H1 (cell line): ENCODE measurements at regions not wholly inside any gene's neighbourhood (a gene's known extent, or its start where the extent isn't known, plus 50 kb on each side); places are given as distances from the start of the nearest gene placed in this dataset.

Experiments used
- CTCF ChIA-PET: fragments of 300-600 bp; sonication (Branson Sonifier 250); formaldehyde crosslinking; loops from one replicate; lab custom pipeline; 2021; ENCODE audit not compliant: partially characterized antibody; lab: Charles Lee
- POLR2A ChIA-PET: fragments of 300-600 bp; sonication (Branson Sonifier 250); formaldehyde crosslinking; loops from one replicate; lab custom pipeline; 2021; ENCODE audit warnings: inconsistent platforms; ENCODE audit not compliant: partially characterized antibody; lab: Charles Lee
- DNase-seq, 2 experiments: peaks; one replicate each; pipeline versions ENCODE4 v3.0.0 to v3.0.0-alpha.2; 2010 to 2022; ENCODE audit warnings: low spot score in 2 of 2, low read depth in 1 of 2, mixed read lengths in 1 of 2
- FAIRE-seq: peaks from 2 replicates; lab custom pipeline; 2011; peaks lifted over from hg19 to GRCh38; lab: Jason Lieb, UNC
- H2AFZ ChIP-seq: 2 replicates; pipeline ENCODE4 v1.8.1; 2012; ENCODE audit warnings: low read length, inconsistent platforms
- H2AK5ac ChIP-seq: 2 replicates; pipeline ENCODE4 v1.6.1; 2013; ENCODE audit warnings: low read depth, low read length
- H2BK120ac ChIP-seq: replicated peaks from 2 replicates; pipeline ENCODE3; 2013; ENCODE audit warnings: low read depth, low read length, inconsistent platforms
- H2BK12ac ChIP-seq: 2 replicates; pipeline ENCODE4 v1.6.1; 2013; ENCODE audit warnings: low read depth, low read length
- H2BK15ac ChIP-seq: 2 replicates; pipeline ENCODE4 v1.6.1; 2013; ENCODE audit warnings: low read length
- H2BK20ac ChIP-seq: 2 replicates; pipeline ENCODE4 v1.6.1; 2013; ENCODE audit warnings: low read length
- H2BK5ac ChIP-seq: 2 replicates; pipeline ENCODE4 v1.6.1; 2013; ENCODE audit warnings: low read depth, low read length
- H3K14ac ChIP-seq: 2 replicates; pipeline ENCODE4 v1.6.1; 2013; ENCODE audit warnings: inconsistent platforms; ENCODE audit not compliant: insufficient read length
- H3K18ac ChIP-seq: 2 replicates; pipeline ENCODE4 v1.6.1; 2013; ENCODE audit warnings: low read length; ENCODE audit errors: extremely low read depth
- H3K23ac ChIP-seq: 2 replicates; pipeline ENCODE4 v1.6.1; 2013; ENCODE audit warnings: inconsistent platforms; ENCODE audit not compliant: insufficient read length
- H3K23me2 ChIP-seq: 2 replicates; pipeline ENCODE4 v1.6.1; 2013; ENCODE audit warnings: low read depth, low read length
- H3K27ac ChIP-seq: 2 replicates; pipeline ENCODE4 v1.6.1; 2011; ENCODE audit warnings: low read depth, low read length, inconsistent platforms
- H3K27me3 ChIP-seq, 4 experiments: replicated peaks in 1 of 4; 1 replicate in 1 of 4; 2 replicates in 3 of 4; pipeline versions ENCODE4 v1.6.1 to v1.8.1; 2011 to 2013; ENCODE audit warnings: low read length in 3 of 4, mild to moderate bottlenecking in 3 of 4, inconsistent platforms in 2 of 4, mixed read lengths in 2 of 4, moderate library complexity in 1 of 4; ENCODE audit not compliant: control insufficient read depth in 3 of 4, insufficient read depth in 3 of 4; ENCODE audit errors: extremely low read depth in 1 of 4
- H3K36me3 ChIP-seq, 4 experiments: 2 replicates each; pipeline versions ENCODE4 v1.6.1 to v1.8.1; 2011 to 2013; ENCODE audit warnings: mild to moderate bottlenecking in 4 of 4, low read length in 3 of 4, moderate library complexity in 2 of 4, control low read depth in 1 of 4, inconsistent platforms in 1 of 4; ENCODE audit not compliant: insufficient read depth in 4 of 4, control insufficient read depth in 2 of 4
- H3K4ac ChIP-seq: replicated peaks from 2 replicates; pipeline ENCODE3; 2013; ENCODE audit warnings: low read length, low read depth, mixed read lengths, inconsistent platforms; ENCODE audit not compliant: insufficient read length
- H3K4me1 ChIP-seq, 4 experiments: replicated peaks in 1 of 4; 1 replicate in 1 of 4; 2 replicates in 3 of 4; pipeline versions ENCODE4 v1.6.1 to v1.8.1; 2011 to 2013; ENCODE audit warnings: low read length in 3 of 4, inconsistent platforms in 2 of 4, mixed read lengths in 1 of 4; ENCODE audit not compliant: insufficient read depth in 4 of 4, control insufficient read depth in 3 of 4
- H3K4me2 ChIP-seq, 2 experiments: 2 replicates each; pipeline versions ENCODE4 v1.6.1 to v1.8.1; 2011 to 2013; ENCODE audit warnings: low read depth in 2 of 2, low read length in 2 of 2, control low read depth in 1 of 2, inconsistent platforms in 1 of 2, mild to moderate bottlenecking in 1 of 2; ENCODE audit not compliant: insufficient read depth in 1 of 2
- H3K4me3 ChIP-seq, 4 experiments: fragments of 200-600, 300-600 bp in 1 of 4; sonication (generic), shearing (Covaris generic), sonication (Bioruptor Twin) in 1 of 4; 2 replicates each; pipeline versions ENCODE4 v1.5.1 to v1.8.1; 2011 to 2016; ENCODE audit warnings: low read length in 4 of 4, low read depth in 3 of 4, control low read depth in 2 of 4, inconsistent platforms in 2 of 4, mild to moderate bottlenecking in 2 of 4, mixed read lengths in 1 of 4, moderate library complexity in 1 of 4; ENCODE audit not compliant: insufficient read depth in 2 of 4; ENCODE audit errors: extremely low read depth in 1 of 4
- H3K56ac ChIP-seq: replicated peaks from 2 replicates; pipeline ENCODE3; 2013; ENCODE audit warnings: low read depth, mild to moderate bottlenecking, mixed read lengths, low read length, inconsistent platforms; ENCODE audit not compliant: insufficient read length
- H3K79me1 ChIP-seq: 2 replicates; pipeline ENCODE4 v1.6.1; 2013; ENCODE audit warnings: low read depth, low read length, control low read depth
- H3K79me2 ChIP-seq, 2 experiments: 2 replicates each; pipeline versions ENCODE4 v1.6.1 to v1.8.1; 2012 to 2013; ENCODE audit warnings: low read length in 2 of 2, mild to moderate bottlenecking in 2 of 2, inconsistent platforms in 1 of 2; ENCODE audit not compliant: insufficient read depth in 2 of 2, control insufficient read depth in 1 of 2
- H3K9ac ChIP-seq, 4 experiments: replicated peaks in 1 of 4; 1 replicate in 1 of 4; 2 replicates in 3 of 4; pipeline versions ENCODE4 v1.6.1 to v1.8.1; 2011 to 2013; ENCODE audit warnings: low read depth in 3 of 4, low read length in 3 of 4, control low read depth in 2 of 4, mild to moderate bottlenecking in 2 of 4, moderate library complexity in 2 of 4, inconsistent platforms in 1 of 4; ENCODE audit errors: extremely low read depth in 1 of 4
- H3K9me3 ChIP-seq, 2 experiments: 2 replicates each; pipeline versions ENCODE4 v1.6.1 to v1.8.1; 2012 to 2013; ENCODE audit warnings: mild to moderate bottlenecking in 2 of 2, moderate library complexity in 2 of 2, control low read depth in 1 of 2, inconsistent platforms in 1 of 2, low read depth in 1 of 2, low read length in 1 of 2, mixed read lengths in 1 of 2; ENCODE audit not compliant: insufficient read depth in 2 of 2
- H4K20me1 ChIP-seq, 2 experiments: replicated peaks in 1 of 2; 2 replicates each; pipeline versions ENCODE3 to v1.8.1; 2011 to 2013; ENCODE audit warnings: inconsistent platforms in 2 of 2, low read length in 2 of 2, mild to moderate bottlenecking in 1 of 2; ENCODE audit not compliant: insufficient read depth in 2 of 2, control insufficient read depth in 1 of 2
- H4K5ac ChIP-seq: 2 replicates; pipeline ENCODE4 v1.6.1; 2013; ENCODE audit warnings: low read length, low read depth, mixed read lengths, inconsistent platforms; ENCODE audit not compliant: insufficient read length
- H4K8ac ChIP-seq: 2 replicates; pipeline ENCODE4 v1.8.0; 2013; ENCODE audit warnings: mild to moderate bottlenecking, moderate library complexity, low read length, inconsistent platforms; ENCODE audit not compliant: insufficient read depth; ENCODE audit errors: extremely low read depth
- H4K91ac ChIP-seq: replicated peaks from 2 replicates; pipeline ENCODE3; 2013; ENCODE audit warnings: low read length, mixed read lengths, inconsistent platforms; ENCODE audit not compliant: insufficient read length
- ASH2L ChIP-seq: fragments of 200-600, 300-600 bp; sonication (generic); IDR thresholded peaks from one replicate; pipeline ENCODE4 v1.7.1; 2017; ENCODE audit warnings: low read length
- BRCA1 ChIP-seq: IDR thresholded peaks from 2 replicates; pipeline ENCODE4 v1.6.1; 2012; ENCODE audit warnings: low read depth, low read length, improper control_type of control experiment
- CBX5 ChIP-seq: fragments of 300-800, 300-1000 bp; sonication (generic); IDR thresholded peaks from 2 replicates; pipeline ENCODE4 v1.7.1; 2016; ENCODE audit warnings: antibody characterized with exemption, low read length, low read depth
- NRF1 ChIP-seq: IDR thresholded peaks from 2 replicates; pipeline ENCODE4 v1.6.1; 2011; ENCODE audit warnings: mild to moderate bottlenecking, low read depth, low read length, improper control_type of control experiment
- POU5F1 ChIP-seq: IDR thresholded peaks from 2 replicates; pipeline ENCODE4 v1.6.1; 2011; ENCODE audit warnings: low read depth, mild to moderate bottlenecking, low read length, moderate library complexity
- RBBP5 ChIP-seq: IDR thresholded peaks from 2 replicates; pipeline ENCODE4 v1.7.1; 2012; ENCODE audit warnings: low read depth, mild to moderate bottlenecking, inconsistent platforms, low read length, moderate library complexity, borderline replicate concordance
- SIN3A ChIP-seq, 2 experiments: IDR thresholded peaks in 1 of 2; conservative IDR thresholded peaks in 1 of 2; 2 replicates each; pipeline ENCODE4 v1.6.1; 2011 to 2012; ENCODE audit warnings: low read length in 2 of 2, improper control_type of control experiment in 1 of 2, low read depth in 1 of 2, mild to moderate bottlenecking in 1 of 2
- SIRT6 ChIP-seq: IDR thresholded peaks from one replicate; pipeline ENCODE4 v1.7.1; 2012; ENCODE audit warnings: low read length, inconsistent platforms
- SP1 ChIP-seq: IDR thresholded peaks from 2 replicates; pipeline ENCODE4 v1.6.1; 2011; ENCODE audit warnings: low read depth, low read length
- TEAD4 ChIP-seq: IDR thresholded peaks from 2 replicates; pipeline ENCODE4 v1.6.1; 2012; ENCODE audit warnings: low read depth, low read length, inconsistent platforms, mixed read lengths
- WGBS, 2 experiments: shearing (Covaris generic) in 1 of 2; methylation state at CpG; one replicate each; pipeline versions ENCODE4 v1.1.6 to v1.1.7; 2013 to 2015; ENCODE audit warnings: low lambda C conversion rate in 2 of 2, mixed read lengths in 2 of 2, inconsistent platforms in 1 of 2, low coverage in 1 of 2, missing lambda C conversion rate in 1 of 2; ENCODE audit not compliant: insufficient replicate concordance in 2 of 2, insufficient coverage in 1 of 2, insufficient read length in 1 of 2; ENCODE audit errors: extremely low coverage in 1 of 2, missing lambda C conversion rate in 1 of 2; 5-methylcytosine and 5-hydroxymethylcytosine counted together
- TF ChIP-seq, protein P1 (sequence below): IDR thresholded peaks from 2 replicates; pipeline ENCODE4 v1.6.1; 2011; ENCODE audit warnings: low read length, improper control_type of control experiment
- TF ChIP-seq, protein P2 (sequence below), 3 experiments: IDR thresholded peaks; 1 replicate in 2 of 3; 2 replicates in 1 of 3; pipeline versions ENCODE4 v1.5.1 to v1.6.1; 2011; ENCODE audit warnings: low read length in 3 of 3, mild to moderate bottlenecking in 3 of 3, inconsistent platforms in 2 of 3, low read depth in 1 of 3, moderate library complexity in 1 of 3; ENCODE audit not compliant: insufficient read depth in 1 of 3; ENCODE audit errors: control extremely low read depth in 1 of 3

DNA sequence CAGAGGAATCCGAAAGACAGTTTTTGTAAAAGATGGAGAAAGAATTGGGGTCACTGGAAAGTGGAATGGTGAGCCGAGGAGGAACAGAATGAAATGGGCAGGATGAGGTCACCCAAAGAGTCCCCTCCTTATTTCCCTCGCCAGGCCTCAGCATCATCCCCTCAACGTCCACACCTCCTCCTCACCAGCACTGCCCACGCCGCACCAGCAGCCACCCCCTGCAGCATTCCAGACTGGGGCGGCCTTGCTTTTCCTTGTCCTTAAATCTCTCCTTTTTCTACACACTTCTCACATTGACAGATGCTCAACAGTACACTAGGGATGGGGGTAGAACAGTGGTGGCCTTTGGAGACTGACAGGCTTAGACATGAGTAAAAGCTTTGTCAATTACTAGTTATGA is 363.1 kb upstream of the NOX3 start:
- Histone ChIP-seq H2BK15ac (no peak overlapping the region), H2AFZ (no peak overlapping the region), H3K23me2 (no peaks in the 10 kb centered on the region), H4K5ac (no peak overlapping the region), H3K9me3 (no peaks in the 10 kb centered on the region), H4K20me1 (no peaks in the 10 kb centered on the region), H3K4ac (no peak overlapping the region), H3K14ac (no peak overlapping the region), H3K4me2 (no peak overlapping the region), H3K27me3 (no peaks in the 10 kb centered on the region), H3K79me1 (no peaks in the 10 kb centered on the region), H2BK12ac (no peak overlapping the region), H4K8ac (no peak overlapping the region), H3K18ac (no peak overlapping the region), H3K27ac (no peak overlapping the region), H2BK5ac (no peak overlapping the region), H3K9ac (no peak overlapping the region), H3K36me3 (no peaks in the 10 kb centered on the region), H2BK20ac (no peak overlapping the region), H3K4me3 (no peak overlapping the region), H4K91ac (no peak overlapping the region), H2BK120ac (no peak overlapping the region), H3K79me2 (no peaks in the 10 kb centered on the region), H3K23ac (no peak overlapping the region), H3K4me1 (no peaks in the 10 kb centered on the region), H3K56ac (no peak overlapping the region), H2AK5ac (no peak overlapping the region)
- CTCF ChIA-PET = interaction anchor here (0.5 kb wide), 1 partner anchor 94 kb away, joined by 3 read pairs; no protein-coding TSS in a partner anchor
- POLR2A ChIA-PET = no interaction called here
- WGBS, 2 experiments = 87% methylated on average over 7 of the region's 7 CpGs; no CpG with 5 or more reads in 1 of the 2 experiments
- FAIRE-seq (no peak), DNase-seq (no peak)
- TF ChIP-seq POU5F1 = no peak
- no peak for TF ChIP-seq CBX5
- TF ChIP-seq, protein P1, sequence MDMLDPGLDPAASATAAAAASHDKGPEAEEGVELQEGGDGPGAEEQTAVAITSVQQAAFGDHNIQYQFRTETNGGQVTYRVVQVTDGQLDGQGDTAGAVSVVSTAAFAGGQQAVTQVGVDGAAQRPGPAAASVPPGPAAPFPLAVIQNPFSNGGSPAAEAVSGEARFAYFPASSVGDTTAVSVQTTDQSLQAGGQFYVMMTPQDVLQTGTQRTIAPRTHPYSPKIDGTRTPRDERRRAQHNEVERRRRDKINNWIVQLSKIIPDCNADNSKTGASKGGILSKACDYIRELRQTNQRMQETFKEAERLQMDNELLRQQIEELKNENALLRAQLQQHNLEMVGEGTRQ = no peak
- no peak for TF ChIP-seq ASH2L
- TF ChIP-seq SP1 = no peak
- no peak for TF ChIP-seq BRCA1
- TF ChIP-seq SIN3A (conservative IDR thresholded peaks at IDR 0.05 in 1 of 2, IDR thresholded peaks at IDR 0.05 in 1 of 2; ENCODE audit: low read depth in 1 of 2, low read length in 2 of 2) = no peak
- TF ChIP-seq, protein P2, sequence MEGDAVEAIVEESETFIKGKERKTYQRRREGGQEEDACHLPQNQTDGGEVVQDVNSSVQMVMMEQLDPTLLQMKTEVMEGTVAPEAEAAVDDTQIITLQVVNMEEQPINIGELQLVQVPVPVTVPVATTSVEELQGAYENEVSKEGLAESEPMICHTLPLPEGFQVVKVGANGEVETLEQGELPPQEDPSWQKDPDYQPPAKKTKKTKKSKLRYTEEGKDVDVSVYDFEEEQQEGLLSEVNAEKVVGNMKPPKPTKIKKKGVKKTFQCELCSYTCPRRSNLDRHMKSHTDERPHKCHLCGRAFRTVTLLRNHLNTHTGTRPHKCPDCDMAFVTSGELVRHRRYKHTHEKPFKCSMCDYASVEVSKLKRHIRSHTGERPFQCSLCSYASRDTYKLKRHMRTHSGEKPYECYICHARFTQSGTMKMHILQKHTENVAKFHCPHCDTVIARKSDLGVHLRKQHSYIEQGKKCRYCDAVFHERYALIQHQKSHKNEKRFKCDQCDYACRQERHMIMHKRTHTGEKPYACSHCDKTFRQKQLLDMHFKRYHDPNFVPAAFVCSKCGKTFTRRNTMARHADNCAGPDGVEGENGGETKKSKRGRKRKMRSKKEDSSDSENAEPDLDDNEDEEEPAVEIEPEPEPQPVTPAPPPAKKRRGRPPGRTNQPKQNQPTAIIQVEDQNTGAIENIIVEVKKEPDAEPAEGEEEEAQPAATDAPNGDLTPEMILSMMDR (IDR thresholded peaks at IDR 0.05; ENCODE audit: control extremely low read depth in 1 of 3, insufficient read depth in 1 of 3, low read depth in 1 of 3, low read length in 3 of 3) = no peak
- no peak for TF ChIP-seq TEAD4
- TF ChIP-seq NRF1 = no peak
- TF ChIP-seq RBBP5 = no peak
- no peak for TF ChIP-seq SIRT6
